ENCODE measurements at regions not wholly inside any gene's neighbourhood (a gene's known extent, or its start where the extent isn't known, plus 50 kb on each side); places are given as distances from the start of the nearest gene placed in this dataset.

- TF ChIP-seq CTCF (IDR thresholded peaks at IDR 0.05) (no peak), POLR2A (IDR thresholded peaks at IDR 0.05) (no peak), POLR2AphosphoS5 (IDR thresholded peaks at IDR 0.05; ENCODE audit: insufficient read depth in 1 of 2, low read depth in 1 of 2) (no peak)
Observed at GRCh38 chr10:55446441-55447002, 645.5 kb upstream of the PCDH15 start.

Data from vagina (tissue), 2 donors.